ENCODE measurements at regions not wholly inside any gene's neighbourhood (a gene's known extent, or its start where the extent isn't known, plus 50 kb on each side); places are given as distances from the start of the nearest gene placed in this dataset.

GRCh38 chr4:83781434-83781833 lies 245.5 kb downstream of the GPAT3 start:
- no peak for TF ChIP-seq CTCF (IDR thresholded peaks at IDR 0.05)
- TF ChIP-seq POLR2A (IDR thresholded peaks at IDR 0.05; ENCODE audit: low read depth): no peak
- no peak for TF ChIP-seq POLR2AphosphoS5 (IDR thresholded peaks at IDR 0.05)
